OCI-LY3 (cell line): ENCODE measurements at regions not wholly inside any gene's neighbourhood (a gene's known extent, or its start where the extent isn't known, plus 50 kb on each side); places are given as distances from the start of the nearest gene placed in this dataset.

ENCODE experiments used
- EZH2phosphoT487 ChIP-seq: fragments of 200-600 bp; shearing (Covaris generic); IDR thresholded peaks from 2 replicates; pipeline ENCODE4 v1.6.1; 2018; ENCODE audit warnings: antibody characterized with exemption, mixed run types, low read depth
- TF ChIP-seq, protein P1 (sequence below): fragments of 200-600, 300-600 bp; sonication (generic); IDR thresholded peaks from 2 replicates; pipeline ENCODE4 v1.5.1; 2014; ENCODE audit warnings: antibody characterized with exemption, low read length, low read depth

DNA sequence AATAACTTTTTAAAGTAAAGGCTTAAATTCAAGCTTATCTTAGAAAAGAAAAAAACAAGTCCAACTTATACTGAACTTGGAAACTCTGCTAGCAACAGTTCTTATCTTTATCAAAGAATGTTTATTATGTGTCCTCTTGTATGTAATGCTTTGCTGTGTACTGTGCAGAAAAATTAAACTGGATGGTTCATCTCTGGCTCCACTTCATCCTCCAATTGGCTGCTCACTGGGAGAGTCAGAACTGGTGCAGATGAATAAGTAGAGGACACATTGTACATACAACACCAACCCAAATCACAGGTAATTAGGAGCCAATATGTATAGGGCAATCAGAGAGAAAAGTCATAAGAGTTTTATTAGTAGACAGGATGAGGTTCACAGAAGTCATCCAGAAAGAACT is 123.6 kb upstream of the NAP1L1 start:
- TF ChIP-seq, protein P1, sequence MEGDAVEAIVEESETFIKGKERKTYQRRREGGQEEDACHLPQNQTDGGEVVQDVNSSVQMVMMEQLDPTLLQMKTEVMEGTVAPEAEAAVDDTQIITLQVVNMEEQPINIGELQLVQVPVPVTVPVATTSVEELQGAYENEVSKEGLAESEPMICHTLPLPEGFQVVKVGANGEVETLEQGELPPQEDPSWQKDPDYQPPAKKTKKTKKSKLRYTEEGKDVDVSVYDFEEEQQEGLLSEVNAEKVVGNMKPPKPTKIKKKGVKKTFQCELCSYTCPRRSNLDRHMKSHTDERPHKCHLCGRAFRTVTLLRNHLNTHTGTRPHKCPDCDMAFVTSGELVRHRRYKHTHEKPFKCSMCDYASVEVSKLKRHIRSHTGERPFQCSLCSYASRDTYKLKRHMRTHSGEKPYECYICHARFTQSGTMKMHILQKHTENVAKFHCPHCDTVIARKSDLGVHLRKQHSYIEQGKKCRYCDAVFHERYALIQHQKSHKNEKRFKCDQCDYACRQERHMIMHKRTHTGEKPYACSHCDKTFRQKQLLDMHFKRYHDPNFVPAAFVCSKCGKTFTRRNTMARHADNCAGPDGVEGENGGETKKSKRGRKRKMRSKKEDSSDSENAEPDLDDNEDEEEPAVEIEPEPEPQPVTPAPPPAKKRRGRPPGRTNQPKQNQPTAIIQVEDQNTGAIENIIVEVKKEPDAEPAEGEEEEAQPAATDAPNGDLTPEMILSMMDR, result no peak
- TF ChIP-seq EZH2phosphoT487, result no peak
